ENCODE measurements at regions not wholly inside any gene's neighbourhood (a gene's known extent, or its start where the extent isn't known, plus 50 kb on each side); places are given as distances from the start of the nearest gene placed in this dataset.

DNA sequence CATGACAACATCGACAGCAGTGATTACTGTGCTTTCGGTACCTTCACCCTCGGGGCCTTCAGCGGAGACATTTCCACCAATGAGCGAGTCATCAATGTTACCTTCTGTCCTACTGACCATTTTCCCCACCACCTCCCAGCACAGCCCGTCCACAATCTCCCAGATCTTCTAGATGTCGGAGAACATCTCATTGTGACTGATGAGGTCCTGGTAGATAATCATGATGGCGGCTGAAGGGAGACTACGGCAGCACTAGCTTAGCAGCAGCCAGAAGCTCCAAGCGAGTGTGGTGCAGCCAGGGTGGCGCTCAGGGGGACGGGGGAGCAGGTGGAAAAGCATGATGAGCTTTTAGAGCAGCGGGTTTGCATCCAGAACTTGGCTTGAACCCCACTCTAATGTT, 379.0 kb downstream of the TLR4 start:
- H3K27ac ChIP-seq (ENCODE audit: low read depth in 2 of 2, low read length in 2 of 2): no peak overlapping the region
- H3K36me3 ChIP-seq (ENCODE audit: control insufficient read depth in 2 of 2, insufficient read depth in 2 of 2, low read length in 2 of 2): no peaks in the 10 kb centered on the region
- no peaks in the 10 kb centered on the region for H3K9me3 ChIP-seq (ENCODE audit: control insufficient read depth in 2 of 2, low read length in 2 of 2)
- no peak overlapping the region for H3K4me3 ChIP-seq (ENCODE audit: low read length in 2 of 2)
- H3K9ac ChIP-seq (ENCODE audit: low read depth in 1 of 2, low read length in 2 of 2): no peak overlapping the region
- H3K27me3 ChIP-seq (ENCODE audit: control insufficient read depth in 2 of 2, insufficient read depth in 2 of 2, low read length in 2 of 2): no peaks in the 10 kb centered on the region
- no peaks in the 10 kb centered on the region for H3K4me1 ChIP-seq (ENCODE audit: control insufficient read depth in 2 of 2, insufficient read depth in 2 of 2, low read length in 2 of 2)

DNA sequence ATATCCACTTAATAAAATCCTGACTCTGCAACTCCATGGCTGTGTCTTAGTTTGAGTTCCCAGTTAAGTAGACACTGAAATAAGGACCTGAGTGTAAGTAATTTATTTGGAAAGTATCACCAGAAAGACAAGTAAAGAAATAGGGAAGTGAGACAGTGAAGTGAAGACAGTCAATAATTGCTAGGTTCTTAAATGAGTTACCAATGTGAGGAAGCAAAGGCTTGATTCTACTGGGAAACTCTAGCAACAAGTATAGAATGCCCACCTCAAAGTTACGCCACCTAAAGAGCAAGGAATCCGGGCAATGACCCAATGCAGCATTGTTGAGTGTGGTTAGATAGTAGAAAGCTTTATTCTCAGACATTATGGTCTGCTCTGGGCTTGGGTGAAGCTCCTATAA, 383.9 kb downstream of the TLR4 start:
- Histone ChIP-seq H3K4me1 (ENCODE audit: control insufficient read depth in 2 of 2, insufficient read depth in 2 of 2, low read length in 2 of 2) (no peaks in the 10 kb centered on the region), H3K4me3 (ENCODE audit: low read length in 2 of 2) (no peak overlapping the region), H3K36me3 (ENCODE audit: control insufficient read depth in 2 of 2, insufficient read depth in 2 of 2, low read length in 2 of 2) (no peaks in the 10 kb centered on the region), H3K27me3 (ENCODE audit: control insufficient read depth in 2 of 2, insufficient read depth in 2 of 2, low read length in 2 of 2) (no peaks in the 10 kb centered on the region), H3K27ac (ENCODE audit: low read depth in 2 of 2, low read length in 2 of 2) (no peak overlapping the region), H3K9ac (ENCODE audit: low read depth in 1 of 2, low read length in 2 of 2) (no peak overlapping the region), H3K9me3 (ENCODE audit: control insufficient read depth in 2 of 2, low read length in 2 of 2) (no peaks in the 10 kb centered on the region)

DNA sequence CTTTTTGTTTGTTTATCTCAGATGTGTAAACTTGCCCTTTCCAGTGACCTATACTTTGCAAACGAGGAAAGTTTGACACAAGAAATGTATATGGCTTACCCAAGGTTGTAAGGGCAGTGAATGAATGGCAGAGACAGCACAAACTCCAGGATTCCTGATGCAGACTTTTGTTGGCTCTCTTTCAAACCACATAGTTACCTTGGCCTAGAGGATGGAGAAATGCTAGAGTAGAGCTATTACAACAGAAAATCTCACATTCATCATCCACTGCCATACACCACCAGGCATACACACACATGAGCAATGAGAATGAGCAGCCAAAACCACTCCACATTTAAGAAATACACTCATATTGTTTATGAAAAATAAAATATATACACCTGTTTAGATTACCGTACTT, 387.0 kb downstream of the TLR4 start:
- no peaks in the 10 kb centered on the region for H3K9me3 ChIP-seq (ENCODE audit: control insufficient read depth in 2 of 2, low read length in 2 of 2)
- no peak overlapping the region for H3K27ac ChIP-seq (ENCODE audit: low read depth in 2 of 2, low read length in 2 of 2)
- no peak overlapping the region for H3K4me3 ChIP-seq (ENCODE audit: low read length in 2 of 2)
- no peak overlapping the region for H3K9ac ChIP-seq (ENCODE audit: low read depth in 1 of 2, low read length in 2 of 2)
- no peaks in the 10 kb centered on the region for H3K27me3 ChIP-seq (ENCODE audit: control insufficient read depth in 2 of 2, insufficient read depth in 2 of 2, low read length in 2 of 2)
- H3K36me3 ChIP-seq (ENCODE audit: control insufficient read depth in 2 of 2, insufficient read depth in 2 of 2, low read length in 2 of 2): no peaks in the 10 kb centered on the region
- H3K4me1 ChIP-seq (ENCODE audit: control insufficient read depth in 2 of 2, insufficient read depth in 2 of 2, low read length in 2 of 2): no peaks in the 10 kb centered on the region

DNA sequence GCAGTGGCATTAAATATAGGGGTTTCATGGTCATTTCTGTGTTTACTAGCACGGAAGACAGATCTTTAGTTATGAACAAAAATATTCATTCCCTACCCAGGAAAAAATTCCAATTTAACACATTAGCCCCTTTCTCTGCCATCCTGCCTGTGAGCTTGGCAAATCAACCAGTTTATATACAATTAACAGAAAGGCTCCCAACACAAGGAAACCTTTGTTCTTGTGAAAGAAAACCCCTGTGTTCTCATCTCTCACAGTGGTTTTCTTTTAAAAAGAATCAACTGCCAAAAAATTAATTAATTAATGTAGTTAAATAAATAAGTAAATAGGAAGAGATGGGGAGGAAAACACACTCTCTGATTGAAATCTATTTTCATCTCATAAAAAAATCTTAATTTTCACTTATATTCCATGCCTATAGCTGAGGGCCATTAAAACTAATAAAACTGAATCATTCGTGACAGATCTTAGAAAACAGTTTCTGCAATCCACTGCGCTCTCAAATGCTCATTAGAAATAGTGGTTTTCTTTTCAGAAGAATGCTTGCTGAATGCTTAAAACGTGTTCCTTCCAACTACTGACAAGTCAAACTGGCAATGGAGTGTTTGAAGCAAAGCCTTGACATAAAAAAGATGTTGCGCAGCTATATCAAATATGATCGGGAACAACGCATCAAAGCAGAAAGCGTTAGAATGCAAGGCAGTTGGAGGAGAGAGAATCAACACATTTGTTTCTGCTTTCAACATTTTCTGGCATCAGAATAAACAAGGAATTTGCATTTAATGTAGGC, 387.7 kb downstream of the TLR4 start:
- Histone ChIP-seq H3K27me3 (ENCODE audit: control insufficient read depth in 2 of 2, insufficient read depth in 2 of 2, low read length in 2 of 2) (no peaks in the 10 kb centered on the region), H3K9me3 (ENCODE audit: control insufficient read depth in 2 of 2, low read length in 2 of 2) (no peaks in the 10 kb centered on the region), H3K27ac (ENCODE audit: low read depth in 2 of 2, low read length in 2 of 2) (no peak overlapping the region), H3K4me3 (ENCODE audit: low read length in 2 of 2) (no peak overlapping the region), H3K36me3 (ENCODE audit: control insufficient read depth in 2 of 2, insufficient read depth in 2 of 2, low read length in 2 of 2) (no peaks in the 10 kb centered on the region), H3K4me1 (ENCODE audit: control insufficient read depth in 2 of 2, insufficient read depth in 2 of 2, low read length in 2 of 2) (no peaks in the 10 kb centered on the region), H3K9ac (ENCODE audit: low read depth in 1 of 2, low read length in 2 of 2) (no peak overlapping the region)

DNA sequence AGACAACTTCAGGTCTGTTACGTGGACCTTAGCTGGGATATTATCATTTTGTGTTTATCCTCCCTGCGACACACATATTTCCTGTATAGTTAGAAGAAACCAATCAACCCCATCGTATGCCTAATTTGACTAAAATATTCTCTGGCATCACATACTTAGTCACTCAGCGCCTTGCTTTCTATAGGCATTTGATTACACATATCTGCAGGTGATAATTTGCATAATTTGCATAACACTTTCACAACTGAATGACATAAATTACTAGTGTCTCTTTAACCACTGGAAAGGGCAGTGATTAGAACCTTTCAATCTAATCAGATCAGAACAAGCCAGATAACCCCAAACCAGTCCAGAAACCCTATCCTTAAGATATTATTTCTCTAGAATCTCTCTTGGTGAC, 390.2 kb downstream of the TLR4 start:
- Histone ChIP-seq H3K9ac (ENCODE audit: low read depth in 1 of 2, low read length in 2 of 2) (no peak overlapping the region), H3K9me3 (ENCODE audit: control insufficient read depth in 2 of 2, low read length in 2 of 2) (no peaks in the 10 kb centered on the region), H3K27me3 (ENCODE audit: control insufficient read depth in 2 of 2, insufficient read depth in 2 of 2, low read length in 2 of 2) (no peaks in the 10 kb centered on the region), H3K36me3 (ENCODE audit: control insufficient read depth in 2 of 2, insufficient read depth in 2 of 2, low read length in 2 of 2) (no peaks in the 10 kb centered on the region), H3K4me3 (ENCODE audit: low read length in 2 of 2) (no peak overlapping the region), H3K4me1 (ENCODE audit: control insufficient read depth in 2 of 2, insufficient read depth in 2 of 2, low read length in 2 of 2) (no peaks in the 10 kb centered on the region), H3K27ac (ENCODE audit: low read depth in 2 of 2, low read length in 2 of 2) (no peak overlapping the region)

DNA sequence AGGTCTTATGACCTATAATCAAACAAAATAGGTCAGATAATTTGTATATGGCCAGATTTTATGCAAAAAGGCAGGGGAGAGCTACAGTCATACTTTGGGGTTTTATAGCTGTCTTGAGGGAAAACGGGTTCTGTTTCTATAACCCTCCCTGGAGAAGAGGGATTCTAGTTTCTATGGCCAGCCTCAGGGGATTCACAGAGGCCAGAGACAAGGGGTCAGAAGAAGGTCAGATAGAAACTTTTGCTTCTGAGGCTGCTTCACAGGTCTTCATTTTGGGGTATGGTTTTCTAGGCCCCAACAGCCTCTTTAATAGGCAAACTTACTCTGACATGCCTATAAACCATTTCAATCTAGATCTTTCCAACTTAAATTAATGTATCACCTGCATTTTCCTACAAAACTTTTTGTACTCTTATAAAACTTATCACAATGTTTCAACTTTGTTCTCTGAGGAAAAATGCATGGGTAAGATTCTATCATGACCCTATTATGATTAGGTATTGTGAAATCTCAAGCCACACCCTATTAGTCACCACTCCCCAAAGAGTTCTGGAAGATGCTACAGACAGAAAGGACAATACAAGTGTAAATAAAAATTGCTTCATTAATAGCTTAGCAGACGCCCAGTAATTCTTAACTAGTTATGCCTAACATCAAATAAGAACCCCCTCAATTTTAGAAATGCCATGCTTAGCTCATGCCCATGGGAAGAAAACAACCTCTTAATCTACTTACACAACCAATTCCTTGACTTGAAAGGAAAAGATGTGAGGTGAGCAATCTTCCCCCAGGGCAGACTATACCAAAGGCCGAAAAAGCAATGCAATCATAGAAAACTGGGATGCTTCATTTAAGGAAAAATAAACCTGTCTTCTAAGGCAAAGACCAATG, 396.6 kb downstream of the TLR4 start:
- Histone ChIP-seq H3K4me1 (ENCODE audit: control insufficient read depth in 2 of 2, insufficient read depth in 2 of 2, low read length in 2 of 2) (no peaks in the 10 kb centered on the region), H3K9ac (ENCODE audit: low read depth in 1 of 2, low read length in 2 of 2) (no peak overlapping the region), H3K27me3 (ENCODE audit: control insufficient read depth in 2 of 2, insufficient read depth in 2 of 2, low read length in 2 of 2) (no peaks in the 10 kb centered on the region), H3K9me3 (ENCODE audit: control insufficient read depth in 2 of 2, low read length in 2 of 2) (no peaks in the 10 kb centered on the region), H3K27ac (ENCODE audit: low read depth in 2 of 2, low read length in 2 of 2) (no peak overlapping the region), H3K4me3 (ENCODE audit: low read length in 2 of 2) (no peak overlapping the region), H3K36me3 (ENCODE audit: control insufficient read depth in 2 of 2, insufficient read depth in 2 of 2, low read length in 2 of 2) (no peaks in the 10 kb centered on the region)

DNA sequence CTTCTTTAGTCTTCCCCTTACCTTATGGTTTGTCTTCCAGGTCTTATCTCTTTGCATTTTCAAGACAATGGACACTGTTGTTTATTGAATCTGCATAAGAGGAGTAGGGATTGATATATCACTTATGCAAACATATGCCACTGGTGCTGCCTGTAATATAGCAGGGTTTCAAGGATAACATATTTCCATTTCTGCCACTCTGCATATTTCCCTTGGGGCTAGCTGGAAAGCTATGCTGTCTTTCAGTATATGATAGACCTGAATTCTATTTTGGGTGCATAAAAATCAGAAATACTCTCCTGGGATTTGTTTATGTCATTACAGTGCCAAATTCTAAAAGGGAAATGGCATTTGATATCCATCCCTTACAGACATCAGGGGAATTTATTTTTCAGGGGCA, 400.2 kb downstream of the TLR4 start:
- Histone ChIP-seq H3K27ac (ENCODE audit: low read depth in 2 of 2, low read length in 2 of 2) (no peak overlapping the region), H3K9ac (ENCODE audit: low read depth in 1 of 2, low read length in 2 of 2) (no peak overlapping the region), H3K9me3 (ENCODE audit: control insufficient read depth in 2 of 2, low read length in 2 of 2) (no peaks in the 10 kb centered on the region), H3K4me1 (ENCODE audit: control insufficient read depth in 2 of 2, insufficient read depth in 2 of 2, low read length in 2 of 2) (no peaks in the 10 kb centered on the region), H3K4me3 (ENCODE audit: low read length in 2 of 2) (no peak overlapping the region), H3K27me3 (ENCODE audit: control insufficient read depth in 2 of 2, insufficient read depth in 2 of 2, low read length in 2 of 2) (no peaks in the 10 kb centered on the region), H3K36me3 (ENCODE audit: control insufficient read depth in 2 of 2, insufficient read depth in 2 of 2, low read length in 2 of 2) (no peaks in the 10 kb centered on the region)

DNA sequence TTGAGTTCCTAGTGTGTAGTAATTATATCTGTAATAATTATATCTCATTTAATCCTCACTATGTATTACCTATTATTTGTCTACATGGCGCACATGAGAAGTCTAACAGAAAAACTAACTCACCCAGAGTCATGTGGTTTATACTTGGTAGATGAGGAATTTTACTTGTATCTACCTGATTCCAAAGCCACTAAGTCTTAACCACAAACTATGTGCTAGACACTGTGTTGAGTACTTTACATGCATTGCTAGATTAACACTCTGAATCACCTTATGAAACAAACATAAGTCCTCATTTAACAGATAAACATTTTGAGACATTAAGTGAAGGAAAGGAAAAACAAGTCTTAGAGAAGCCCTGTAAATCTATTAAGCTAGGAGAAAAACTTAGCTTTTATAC, 404.8 kb downstream of the TLR4 start:
- Histone ChIP-seq H3K9me3 (ENCODE audit: control insufficient read depth in 2 of 2, low read length in 2 of 2) (no peaks in the 10 kb centered on the region), H3K9ac (ENCODE audit: low read depth in 1 of 2, low read length in 2 of 2) (no peak overlapping the region), H3K4me1 (ENCODE audit: control insufficient read depth in 2 of 2, insufficient read depth in 2 of 2, low read length in 2 of 2) (no peaks in the 10 kb centered on the region), H3K36me3 (ENCODE audit: control insufficient read depth in 2 of 2, insufficient read depth in 2 of 2, low read length in 2 of 2) (no peaks in the 10 kb centered on the region), H3K27me3 (ENCODE audit: control insufficient read depth in 2 of 2, insufficient read depth in 2 of 2, low read length in 2 of 2) (no peaks in the 10 kb centered on the region), H3K27ac (ENCODE audit: low read depth in 2 of 2, low read length in 2 of 2) (no peak overlapping the region), H3K4me3 (ENCODE audit: low read length in 2 of 2) (no peak overlapping the region)

DNA sequence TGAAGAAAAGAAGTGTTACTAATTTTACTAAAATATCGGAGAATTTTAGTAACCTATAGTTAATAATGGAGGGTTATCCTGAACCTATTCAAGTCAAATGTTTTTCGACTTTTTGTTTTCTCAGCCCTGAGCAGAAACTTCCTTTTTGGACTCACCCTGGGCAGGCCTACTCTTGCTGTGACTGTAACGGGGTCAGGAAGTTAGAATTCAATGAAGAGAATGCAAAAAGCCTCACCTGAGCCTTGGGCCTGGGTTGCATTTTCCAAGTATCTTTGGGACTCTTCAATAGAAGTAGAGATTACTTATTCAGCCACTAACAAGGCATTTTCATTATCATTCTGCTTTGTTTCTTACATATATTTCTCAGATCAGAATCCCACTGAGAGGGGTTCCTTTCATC, 405.3 kb downstream of the TLR4 start:
- Histone ChIP-seq H3K9me3 (ENCODE audit: control insufficient read depth in 2 of 2, low read length in 2 of 2) (no peaks in the 10 kb centered on the region), H3K4me3 (ENCODE audit: low read length in 2 of 2) (no peak overlapping the region), H3K36me3 (ENCODE audit: control insufficient read depth in 2 of 2, insufficient read depth in 2 of 2, low read length in 2 of 2) (no peaks in the 10 kb centered on the region), H3K9ac (ENCODE audit: low read depth in 1 of 2, low read length in 2 of 2) (no peak overlapping the region), H3K27ac (ENCODE audit: low read depth in 2 of 2, low read length in 2 of 2) (no peak overlapping the region), H3K4me1 (ENCODE audit: control insufficient read depth in 2 of 2, insufficient read depth in 2 of 2, low read length in 2 of 2) (no peaks in the 10 kb centered on the region), H3K27me3 (ENCODE audit: control insufficient read depth in 2 of 2, insufficient read depth in 2 of 2, low read length in 2 of 2) (no peaks in the 10 kb centered on the region)

DNA sequence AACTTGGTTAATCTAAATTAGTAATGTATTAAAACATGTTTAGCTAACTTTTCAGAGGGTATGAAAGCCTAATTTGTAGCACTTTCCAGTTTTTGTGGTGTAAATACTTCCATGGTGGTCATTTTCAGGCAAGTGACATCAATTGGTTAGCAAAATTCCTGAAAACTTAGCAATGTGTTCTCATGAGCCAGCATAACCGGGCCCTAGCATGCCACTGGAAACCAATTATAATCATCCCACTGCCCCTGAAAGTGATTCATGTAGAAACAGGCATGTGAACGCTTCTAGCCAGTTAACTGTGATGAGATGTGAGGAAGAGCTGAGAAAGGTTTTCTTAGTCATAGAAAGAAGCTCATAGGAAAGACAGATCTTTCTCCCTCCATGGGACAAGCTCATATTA, 417.2 kb downstream of the TLR4 start:
- no peaks in the 10 kb centered on the region for H3K9me3 ChIP-seq (ENCODE audit: control insufficient read depth in 2 of 2, low read length in 2 of 2)
- no peak overlapping the region for H3K27ac ChIP-seq (ENCODE audit: low read depth in 2 of 2, low read length in 2 of 2)
- H3K36me3 ChIP-seq (ENCODE audit: control insufficient read depth in 2 of 2, insufficient read depth in 2 of 2, low read length in 2 of 2): no peaks in the 10 kb centered on the region
- H3K9ac ChIP-seq (ENCODE audit: low read depth in 1 of 2, low read length in 2 of 2): no peak overlapping the region
- H3K27me3 ChIP-seq (ENCODE audit: control insufficient read depth in 2 of 2, insufficient read depth in 2 of 2, low read length in 2 of 2): no peaks in the 10 kb centered on the region
- H3K4me3 ChIP-seq (ENCODE audit: low read length in 2 of 2): no peak overlapping the region
- H3K4me1 ChIP-seq (ENCODE audit: control insufficient read depth in 2 of 2, insufficient read depth in 2 of 2, low read length in 2 of 2): no peaks in the 10 kb centered on the region
